Skeletal muscle satellite cell (primary cell): ENCODE measurements at regions not wholly inside any gene's neighbourhood (a gene's known extent, or its start where the extent isn't known, plus 50 kb on each side); places are given as distances from the start of the nearest gene placed in this dataset.

Experiments
- H3K27me3 ChIP-seq: 2 replicates; pipeline ENCODE4 v1.7.0; 2013; ENCODE audit warnings: low read length; ENCODE audit not compliant: control insufficient read depth, insufficient read depth
- H3K36me3 ChIP-seq: 2 replicates; pipeline ENCODE4 v1.7.0; 2013; ENCODE audit warnings: mild to moderate bottlenecking, control low read depth, low read length; ENCODE audit not compliant: insufficient read depth
- H3K4me1 ChIP-seq: 2 replicates; pipeline ENCODE4 v1.7.0; 2013; ENCODE audit warnings: low read length; ENCODE audit not compliant: control insufficient read depth, insufficient read depth
- H3K4me2 ChIP-seq: 2 replicates; pipeline ENCODE4 v1.7.0; 2013; ENCODE audit warnings: mild to moderate bottlenecking, low read length
- H3K4me3 ChIP-seq: 2 replicates; pipeline ENCODE4 v1.7.0; 2013; ENCODE audit warnings: low read length
- H3K9ac ChIP-seq: 2 replicates; pipeline ENCODE4 v1.7.0; 2013; ENCODE audit warnings: mild to moderate bottlenecking, low read depth, low read length, moderate library complexity
- H3K9me3 ChIP-seq: replicated peaks from 2 replicates; pipeline ENCODE4 v1.7.0; 2013; ENCODE audit warnings: mild to moderate bottlenecking, control low read depth, low read length

DNA sequence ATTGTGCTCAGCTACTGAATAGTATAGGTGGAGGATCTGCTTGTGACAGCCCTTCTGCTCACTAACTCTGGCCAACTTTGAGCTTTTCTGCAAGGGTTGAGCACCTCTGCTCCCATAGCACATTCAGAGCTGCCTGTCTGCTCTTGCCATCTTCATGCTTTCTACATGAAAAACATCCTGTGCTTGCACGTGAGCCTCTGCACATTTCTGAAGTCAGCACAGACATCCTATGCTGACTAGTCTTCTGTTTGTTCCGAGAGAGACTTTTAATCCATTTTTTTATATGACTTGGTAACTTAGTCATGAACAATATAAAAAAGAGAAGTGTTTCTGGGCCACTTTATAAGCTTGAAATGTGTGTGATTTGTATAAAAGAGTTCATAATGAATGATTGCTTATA is 969.3 kb downstream of the TMTC2 start:
- H3K27me3 ChIP-seq, result no peaks in the 10 kb centered on the region
- no peaks in the 10 kb centered on the region for H3K9me3 ChIP-seq
- H3K9ac ChIP-seq, result no peak overlapping the region
- no peaks in the 10 kb centered on the region for H3K4me1 ChIP-seq
- H3K36me3 ChIP-seq, result no peaks in the 10 kb centered on the region
- H3K4me2 ChIP-seq, result no peak overlapping the region
- no peak overlapping the region for H3K4me3 ChIP-seq

DNA sequence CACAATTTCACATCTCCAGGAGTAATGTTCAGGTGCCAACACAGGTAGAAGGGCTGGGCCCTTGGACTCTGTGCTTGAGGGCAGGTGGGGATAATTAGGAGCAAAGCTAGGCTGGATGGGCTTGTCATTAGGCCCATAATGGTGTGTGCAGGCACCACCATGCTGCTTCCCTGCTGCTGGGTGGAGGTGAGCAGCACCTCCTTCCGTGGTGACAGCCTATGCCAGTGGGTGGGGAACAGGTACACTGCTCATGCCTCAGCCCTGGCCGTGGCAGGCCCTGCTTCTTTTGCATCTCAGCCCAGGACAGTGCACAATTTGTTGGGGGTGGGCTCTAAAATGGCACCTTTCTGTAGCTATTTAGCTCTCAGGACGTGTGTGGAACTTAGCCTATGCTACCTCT is 955.5 kb downstream of the TMTC2 start:
- H3K4me2 ChIP-seq, result no peak overlapping the region
- no peak overlapping the region for H3K4me3 ChIP-seq
- no peaks in the 10 kb centered on the region for H3K27me3 ChIP-seq
- H3K9ac ChIP-seq, result no peak overlapping the region
- no peaks in the 10 kb centered on the region for H3K9me3 ChIP-seq
- H3K4me1 ChIP-seq, result no peaks in the 10 kb centered on the region
- no peaks in the 10 kb centered on the region for H3K36me3 ChIP-seq

DNA sequence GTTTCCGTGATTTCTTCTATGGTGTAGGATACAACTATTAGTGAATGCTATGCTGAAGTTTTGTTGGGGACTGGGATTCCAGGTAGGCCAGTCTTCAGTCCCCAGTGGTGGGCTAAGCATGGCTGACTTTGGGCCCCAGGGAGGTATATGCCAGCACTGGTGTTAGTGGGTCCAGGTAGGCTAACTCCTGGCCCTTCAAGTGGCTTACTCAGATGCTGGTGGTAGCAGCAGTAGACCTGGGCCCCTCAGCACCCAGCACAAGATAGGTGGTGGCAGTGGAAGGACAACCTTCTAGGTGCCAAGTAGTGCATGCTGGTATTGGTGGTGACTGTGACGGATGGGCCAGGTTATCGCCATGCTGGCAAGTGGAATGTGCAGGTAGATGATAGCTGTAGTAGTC is 955.1 kb downstream of the TMTC2 start:
- Histone ChIP-seq H3K9me3 (no peaks in the 10 kb centered on the region), H3K4me2 (no peak overlapping the region), H3K4me3 (no peak overlapping the region), H3K9ac (no peak overlapping the region), H3K27me3 (no peaks in the 10 kb centered on the region), H3K4me1 (no peaks in the 10 kb centered on the region), H3K36me3 (no peaks in the 10 kb centered on the region)

DNA sequence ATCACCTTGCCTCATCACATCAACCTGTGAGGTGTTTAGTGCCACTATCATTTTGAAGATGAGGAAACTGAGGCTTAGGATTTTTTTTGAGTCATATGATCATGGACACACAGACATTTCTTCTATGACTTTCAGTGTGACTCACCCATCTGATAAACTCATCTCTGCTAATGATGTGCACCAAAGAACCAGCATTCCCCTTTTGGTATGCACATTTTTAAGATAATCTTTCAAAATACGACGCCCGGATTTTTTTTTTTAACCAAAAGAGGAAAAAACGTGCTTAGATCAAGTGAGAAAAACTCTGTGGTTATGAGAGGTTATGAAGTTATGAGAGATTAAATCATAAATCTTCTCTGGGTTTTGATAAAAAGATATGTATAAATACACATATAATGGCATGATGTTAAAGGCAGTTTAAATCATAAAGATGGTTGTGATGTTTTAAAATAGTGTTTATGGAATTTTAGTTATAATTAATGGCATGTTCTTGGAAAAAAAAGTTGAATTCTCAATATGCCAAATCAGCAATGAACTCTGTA is 948.1 kb downstream of the TMTC2 start:
- Histone ChIP-seq H3K4me2 (no peak overlapping the region), H3K4me1 (no peaks in the 10 kb centered on the region), H3K9me3 (no peaks in the 10 kb centered on the region), H3K27me3 (no peaks in the 10 kb centered on the region), H3K4me3 (no peak overlapping the region), H3K9ac (no peak overlapping the region), H3K36me3 (no peaks in the 10 kb centered on the region)

DNA sequence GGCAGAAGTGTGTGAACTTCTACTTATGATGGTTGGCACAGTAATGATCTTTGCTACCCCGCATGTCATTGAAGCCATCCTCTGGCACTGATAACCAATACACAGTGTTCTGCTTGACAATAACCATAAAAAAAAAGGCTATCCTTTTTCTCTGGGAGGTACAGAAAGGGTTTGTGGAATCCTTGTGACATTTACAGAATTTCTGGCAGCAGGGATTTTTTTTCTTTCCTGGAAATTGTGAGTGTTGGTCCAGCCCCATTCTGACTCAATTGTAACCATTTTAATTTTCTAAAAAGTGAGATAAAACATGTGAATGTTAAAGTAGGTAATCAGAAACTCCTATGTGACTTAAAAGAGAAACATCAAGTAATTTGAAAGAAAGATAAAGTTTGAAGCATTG is 943.8 kb downstream of the TMTC2 start:
- Histone ChIP-seq H3K36me3 (no peaks in the 10 kb centered on the region), H3K9ac (no peak overlapping the region), H3K27me3 (no peaks in the 10 kb centered on the region), H3K9me3 (no peaks in the 10 kb centered on the region), H3K4me1 (no peaks in the 10 kb centered on the region), H3K4me2 (no peak overlapping the region), H3K4me3 (no peak overlapping the region)

DNA sequence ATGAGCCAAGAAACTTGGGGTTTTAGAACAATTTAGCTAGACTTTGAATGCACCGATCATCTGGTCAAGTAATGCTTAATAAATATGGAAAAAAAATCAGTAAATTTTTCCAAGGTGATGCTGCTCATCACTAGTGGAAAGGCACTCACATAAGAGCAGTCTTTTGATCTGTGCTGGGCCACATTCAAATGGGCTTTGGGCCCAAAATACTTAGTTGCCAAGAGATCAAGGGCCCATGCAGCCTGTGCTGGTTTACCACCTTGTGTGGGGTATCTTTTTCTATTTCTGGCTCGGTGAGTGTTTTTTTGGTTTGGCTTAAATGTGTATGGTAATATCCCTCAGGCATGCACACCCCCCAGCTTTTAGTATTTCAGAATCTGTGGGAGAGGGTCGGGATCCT is 943.2 kb downstream of the TMTC2 start:
- H3K4me1 ChIP-seq, result no peaks in the 10 kb centered on the region
- no peaks in the 10 kb centered on the region for H3K27me3 ChIP-seq
- H3K36me3 ChIP-seq, result no peaks in the 10 kb centered on the region
- no peak overlapping the region for H3K9ac ChIP-seq
- no peaks in the 10 kb centered on the region for H3K9me3 ChIP-seq
- no peak overlapping the region for H3K4me2 ChIP-seq
- no peak overlapping the region for H3K4me3 ChIP-seq

DNA sequence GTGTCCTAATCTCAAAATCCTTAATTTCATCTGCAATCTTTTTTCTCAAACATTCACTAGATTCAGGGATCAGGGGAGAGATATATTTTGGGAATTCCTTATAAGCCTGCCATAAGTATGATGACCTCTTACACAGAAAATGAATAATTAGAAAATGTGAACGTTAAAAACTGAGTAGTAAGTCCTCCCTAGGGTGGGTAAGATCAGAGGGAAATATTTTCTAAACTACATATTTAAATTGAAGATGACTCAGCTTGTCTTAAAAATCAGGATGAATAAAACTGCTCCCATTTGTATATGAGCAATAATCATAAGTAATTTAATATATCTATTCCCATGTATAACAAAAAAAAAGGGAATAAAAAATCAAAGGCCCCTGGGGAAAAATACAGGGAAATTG is 935.5 kb downstream of the TMTC2 start:
- Histone ChIP-seq H3K36me3 (no peaks in the 10 kb centered on the region), H3K4me1 (no peaks in the 10 kb centered on the region), H3K4me2 (no peak overlapping the region), H3K9me3 (no peaks in the 10 kb centered on the region), H3K27me3 (no peaks in the 10 kb centered on the region), H3K4me3 (no peak overlapping the region), H3K9ac (no peak overlapping the region)

DNA sequence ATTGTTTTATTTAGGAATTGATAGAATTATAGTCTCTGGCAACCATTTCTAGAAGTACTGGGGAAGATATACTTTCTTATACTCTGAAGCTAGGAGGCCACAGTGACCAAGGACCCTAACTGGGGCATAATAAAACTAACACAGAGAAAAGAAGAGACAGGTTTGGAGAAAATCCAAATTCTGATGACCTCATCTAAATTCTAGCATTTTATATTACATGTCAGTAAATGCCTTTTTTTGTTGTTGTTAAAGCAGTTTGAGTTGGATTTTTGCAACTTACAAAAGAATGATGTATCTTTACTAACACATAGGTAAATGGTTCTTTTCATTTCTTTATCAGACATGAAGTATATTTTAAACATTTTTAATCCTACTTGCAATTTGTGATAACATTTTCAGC is 933.3 kb downstream of the TMTC2 start:
- Histone ChIP-seq H3K4me1 (no peaks in the 10 kb centered on the region), H3K9me3 (no peaks in the 10 kb centered on the region), H3K4me3 (no peak overlapping the region), H3K27me3 (no peaks in the 10 kb centered on the region), H3K4me2 (no peak overlapping the region), H3K36me3 (no peaks in the 10 kb centered on the region), H3K9ac (no peak overlapping the region)

DNA sequence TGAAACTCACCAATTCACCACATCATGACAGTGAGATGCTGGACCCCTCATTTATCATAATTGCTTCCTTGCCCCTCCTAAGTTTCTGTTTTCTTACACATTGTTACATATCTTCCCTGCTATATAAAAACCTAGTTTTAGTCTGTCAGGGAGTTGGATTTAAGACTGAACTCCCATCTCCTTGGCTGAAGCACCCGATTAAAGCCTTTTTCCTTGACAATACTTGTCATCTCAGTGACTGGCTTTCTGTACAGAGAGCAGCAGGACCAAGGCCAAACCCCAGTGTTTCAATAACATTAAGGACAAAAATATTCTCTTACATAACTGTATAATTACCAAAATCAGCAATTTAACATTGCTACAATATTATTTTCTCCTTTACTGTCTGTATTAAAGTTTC is 928.4 kb downstream of the TMTC2 start:
- H3K36me3 ChIP-seq, result no peaks in the 10 kb centered on the region
- H3K4me2 ChIP-seq, result no peak overlapping the region
- H3K4me3 ChIP-seq, result no peak overlapping the region
- H3K27me3 ChIP-seq, result no peaks in the 10 kb centered on the region
- H3K4me1 ChIP-seq, result no peaks in the 10 kb centered on the region
- H3K9ac ChIP-seq, result no peak overlapping the region
- H3K9me3 ChIP-seq, result peaks cover 5% of the 10 kb centered on the region

DNA sequence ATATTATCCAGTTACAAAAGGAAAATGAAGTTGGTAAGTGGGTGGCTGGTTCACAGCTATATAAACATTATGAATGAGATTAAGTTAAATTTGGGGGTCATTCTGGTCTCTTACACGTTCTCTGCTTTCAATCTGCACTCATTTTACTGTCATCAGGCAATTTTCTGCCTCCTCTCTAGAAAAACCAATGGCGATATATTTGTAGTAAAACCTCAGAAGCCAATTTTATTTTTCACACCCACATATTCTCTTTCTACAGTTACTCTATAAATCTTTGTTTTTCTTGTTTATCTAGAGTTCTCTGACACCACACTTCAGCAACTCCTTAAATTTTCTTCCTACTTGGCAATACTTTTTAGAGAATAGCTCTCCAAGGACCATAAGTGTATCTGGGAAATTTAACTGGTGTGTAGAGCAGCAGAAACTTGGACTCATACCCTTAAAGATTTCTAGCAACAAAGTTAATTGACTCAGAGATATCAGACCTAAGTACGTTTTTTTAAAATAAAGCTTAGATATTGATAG is 926.9 kb downstream of the TMTC2 start:
- no peak overlapping the region for H3K4me2 ChIP-seq
- no peak overlapping the region for H3K9ac ChIP-seq
- peaks cover 6% of the 10 kb centered on the region for H3K9me3 ChIP-seq
- no peaks in the 10 kb centered on the region for H3K27me3 ChIP-seq
- no peaks in the 10 kb centered on the region for H3K4me1 ChIP-seq
- H3K36me3 ChIP-seq, result no peaks in the 10 kb centered on the region
- no peak overlapping the region for H3K4me3 ChIP-seq

DNA sequence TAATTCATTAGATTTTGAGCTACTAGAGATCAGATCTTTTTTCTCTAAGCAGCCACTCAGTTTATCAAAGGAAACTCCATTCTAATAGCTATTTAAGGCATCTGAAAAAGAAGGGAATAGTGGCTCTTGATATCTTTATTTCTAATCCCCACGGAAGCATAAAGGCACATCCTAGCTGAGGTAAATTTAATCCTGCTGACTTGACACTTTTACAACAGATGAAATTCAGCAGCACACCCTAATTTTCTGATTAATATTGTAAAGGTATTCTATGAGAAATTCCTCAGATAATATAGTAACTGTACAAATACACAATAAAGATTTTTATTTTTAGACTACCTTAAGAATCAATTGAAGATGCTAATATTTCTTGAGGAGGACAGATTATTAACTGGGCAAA is 916.4 kb downstream of the TMTC2 start:
- no peaks in the 10 kb centered on the region for H3K4me1 ChIP-seq
- no peak overlapping the region for H3K9ac ChIP-seq
- H3K36me3 ChIP-seq, result no peaks in the 10 kb centered on the region
- H3K27me3 ChIP-seq, result no peaks in the 10 kb centered on the region
- H3K4me3 ChIP-seq, result no peak overlapping the region
- H3K4me2 ChIP-seq, result no peak overlapping the region
- H3K9me3 ChIP-seq, result no peaks in the 10 kb centered on the region

DNA sequence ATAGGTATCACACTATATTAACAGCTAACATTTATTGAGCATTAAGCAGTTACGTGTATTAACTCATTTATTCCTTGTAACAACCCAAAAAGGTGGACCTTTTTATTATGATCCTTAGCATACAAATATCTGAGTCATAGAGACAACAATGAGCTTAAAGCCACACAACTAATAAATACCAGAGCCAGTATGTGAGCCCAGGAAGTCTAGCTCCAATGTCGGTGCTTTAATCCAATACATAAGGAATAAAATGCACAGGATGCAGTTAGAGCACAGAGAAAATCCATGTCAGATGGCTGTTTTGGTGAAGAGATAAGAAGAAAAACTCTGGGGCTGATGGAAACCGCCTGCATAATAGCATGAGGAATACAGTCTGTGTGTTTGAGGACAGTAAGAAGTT is 888.6 kb downstream of the TMTC2 start:
- no peak overlapping the region for H3K4me2 ChIP-seq
- H3K4me1 ChIP-seq, result peaks cover 4% of the 10 kb centered on the region
- no peak overlapping the region for H3K4me3 ChIP-seq
- H3K9ac ChIP-seq, result no peak overlapping the region
- H3K36me3 ChIP-seq, result no peaks in the 10 kb centered on the region
- no peaks in the 10 kb centered on the region for H3K27me3 ChIP-seq
- no peaks in the 10 kb centered on the region for H3K9me3 ChIP-seq
